Stimulated activated CD4-positive, alpha-beta T cell treated with anti-CD3 and anti-CD28 coated beads, Interleukin-2, amount 100 ng/mL, for 4 hours (primary cell): ENCODE measurements at regions not wholly inside any gene's neighbourhood (a gene's known extent, or its start where the extent isn't known, plus 50 kb on each side); places are given as distances from the start of the nearest gene placed in this dataset.

Experiments
- DNase-seq: peaks from one replicate; pipeline ENCODE4 v3.0.0-alpha.2; 2020; ENCODE audit warnings: low read depth

GRCh38 chr1:214208460-214208859, 72.5 kb upstream of the SMYD2 start:
- DNase-seq: no peak

GRCh38 chr1:214209260-214209808, 71.6 kb upstream of the SMYD2 start:
- DNase-seq: no peak

GRCh38 chr1:214213136-214213535, 67.8 kb upstream of the SMYD2 start:
- no peak for DNase-seq

GRCh38 chr1:214214851-214215250, 66.1 kb upstream of the SMYD2 start:
- no peak for DNase-seq

- DNase-seq: no peak
These were observed 65.4 kb upstream of the SMYD2 start for GRCh38 chr1:214215583-214215982.

- DNase-seq: no peak
These were observed 64.9 kb upstream of the SMYD2 start for GRCh38 chr1:214216021-214216420.

GRCh38 chr1:214216779-214217178, 64.2 kb upstream of the SMYD2 start:
- no peak for DNase-seq

- no peak for DNase-seq
These were observed 61.1 kb upstream of the SMYD2 start for GRCh38 chr1:214219902-214220301.

GRCh38 chr1:214220891-214221290, 60.1 kb upstream of the SMYD2 start:
- DNase-seq: no peak

- no peak for DNase-seq
These were observed 56.2 kb upstream of the SMYD2 start for GRCh38 chr1:214224611-214225354.

- DNase-seq: no peak
These were observed 52.0 kb upstream of the SMYD2 start for GRCh38 chr1:214228976-214229375.

- DNase-seq: no peak
These were observed 51.2 kb upstream of the SMYD2 start for GRCh38 chr1:214229736-214230135.
